H9 (cell line): ENCODE measurements at regions not wholly inside any gene's neighbourhood (a gene's known extent, or its start where the extent isn't known, plus 50 kb on each side); places are given as distances from the start of the nearest gene placed in this dataset.

Experiments
- DNase-seq: peaks from one replicate; pipeline ENCODE4 v3.0.0-alpha.2; 2017
- H2AFZ ChIP-seq: one replicate; pipeline ENCODE4 v1.6.1; 2013; ENCODE audit warnings: mild to moderate bottlenecking, low read length, control low read depth, moderate library complexity
- H2AK5ac ChIP-seq: 2 replicates; pipeline ENCODE4 v1.6.1; 2013; ENCODE audit warnings: low read length, control low read depth, mixed read lengths; ENCODE audit not compliant: insufficient read length
- H2BK120ac ChIP-seq: one replicate; pipeline ENCODE4 v1.6.1; 2013; ENCODE audit warnings: low read depth, mild to moderate bottlenecking, low read length, control low read depth, inconsistent platforms; ENCODE audit not compliant: poor library complexity, severe bottlenecking
- H2BK12ac ChIP-seq: 2 replicates; pipeline ENCODE4 v1.6.1; 2013; ENCODE audit warnings: low read length, control low read depth, mixed read lengths, low read depth; ENCODE audit not compliant: insufficient read length
- H2BK15ac ChIP-seq: 2 replicates; pipeline ENCODE4 v1.6.1; 2013; ENCODE audit warnings: low read depth, low read length, control low read depth
- H2BK20ac ChIP-seq: one replicate; pipeline ENCODE4 v1.6.1; 2013; ENCODE audit warnings: low read depth, mild to moderate bottlenecking, low read length, control low read depth, inconsistent platforms; ENCODE audit not compliant: poor library complexity, severe bottlenecking
- H2BK5ac ChIP-seq: 2 replicates; pipeline ENCODE4 v1.6.1; 2013; ENCODE audit warnings: low read length, control low read depth, mixed read lengths; ENCODE audit not compliant: insufficient read length
- H3K14ac ChIP-seq: 2 replicates; pipeline ENCODE4 v1.6.1; 2013; ENCODE audit warnings: low read length, control low read depth; ENCODE audit not compliant: insufficient read depth
- H3K18ac ChIP-seq: 2 replicates; pipeline ENCODE4 v1.6.1; 2013; ENCODE audit warnings: low read depth, mild to moderate bottlenecking, mixed read lengths, low read length, control low read depth; ENCODE audit not compliant: insufficient read length
- H3K23ac ChIP-seq: 2 replicates; pipeline ENCODE4 v1.6.1; 2013; ENCODE audit warnings: low read length, control low read depth, mixed read lengths, low read depth; ENCODE audit not compliant: insufficient read length
- H3K23me2 ChIP-seq: 2 replicates; pipeline ENCODE4 v1.6.1; 2013; ENCODE audit warnings: low read depth, mild to moderate bottlenecking, mixed read lengths, low read length, control low read depth; ENCODE audit not compliant: insufficient read length, poor library complexity, severe bottlenecking
- H3K27ac ChIP-seq: 2 replicates; pipeline ENCODE4 v1.5.1; 2013; ENCODE audit warnings: low read length, control low read depth, mixed read lengths, low read depth; ENCODE audit not compliant: insufficient read length
- H3K27me3 ChIP-seq: 2 replicates; pipeline ENCODE4 v1.6.1; 2013; ENCODE audit warnings: low read length, control low read depth, inconsistent platforms; ENCODE audit not compliant: insufficient read depth
- H3K4ac ChIP-seq: 2 replicates; pipeline ENCODE4 v1.6.1; 2013; ENCODE audit warnings: low read depth, mild to moderate bottlenecking, control low read depth, inconsistent platforms, low read length, moderate library complexity
- H3K4me1 ChIP-seq: 2 replicates; pipeline ENCODE4 v1.6.1; 2013; ENCODE audit warnings: low read length, control low read depth, inconsistent platforms; ENCODE audit not compliant: insufficient read depth
- H3K4me2 ChIP-seq: 2 replicates; pipeline ENCODE4 v1.6.1; 2013; ENCODE audit warnings: low read length, control low read depth, mixed read lengths; ENCODE audit not compliant: insufficient read length, insufficient read depth
- H3K56ac ChIP-seq: 2 replicates; pipeline ENCODE4 v1.6.1; 2013; ENCODE audit warnings: low read depth, mild to moderate bottlenecking, mixed read lengths, low read length, control low read depth; ENCODE audit not compliant: insufficient read length
- H3K79me1 ChIP-seq: 2 replicates; pipeline ENCODE4 v1.6.1; 2013; ENCODE audit warnings: low read depth, mild to moderate bottlenecking, moderate library complexity, low read length, control low read depth, inconsistent platforms; ENCODE audit not compliant: insufficient read depth, poor library complexity, severe bottlenecking
- H3K79me2 ChIP-seq: 2 replicates; pipeline ENCODE4 v1.6.1; 2013; ENCODE audit warnings: low read length, control low read depth, inconsistent platforms; ENCODE audit not compliant: insufficient read depth
- H3K9ac ChIP-seq: 2 replicates; pipeline ENCODE4 v1.6.1; 2013; ENCODE audit warnings: low read length, control low read depth, mixed read lengths; ENCODE audit not compliant: insufficient read length; ENCODE audit errors: extremely low read depth
- H3K9me3 ChIP-seq: one replicate; pipeline ENCODE4 v1.6.1; 2013; ENCODE audit warnings: low read depth, low read length, inconsistent platforms; ENCODE audit not compliant: control insufficient read depth
- H3T11ph ChIP-seq: one replicate; pipeline ENCODE4 v1.6.1; 2013; ENCODE audit warnings: mild to moderate bottlenecking, low read length, control low read depth, inconsistent platforms
- H4K20me1 ChIP-seq: one replicate; pipeline ENCODE4 v1.6.1; 2013; ENCODE audit not compliant: control insufficient read depth, insufficient read length, insufficient read depth
- H4K5ac ChIP-seq: 2 replicates; pipeline ENCODE4 v1.6.1; 2013; ENCODE audit warnings: low read depth, mild to moderate bottlenecking, mixed read lengths, low read length, control low read depth; ENCODE audit not compliant: insufficient read length
- H4K8ac ChIP-seq: replicated peaks from 2 replicates; pipeline ENCODE4 v1.6.1; 2013; ENCODE audit warnings: low read length, control low read depth, mixed read lengths, low read depth; ENCODE audit not compliant: insufficient read length
- H4K91ac ChIP-seq: 2 replicates; pipeline ENCODE4 v1.6.1; 2013; ENCODE audit warnings: low read depth, mild to moderate bottlenecking, moderate library complexity, mixed read lengths, low read length, control low read depth; ENCODE audit not compliant: insufficient read length
- H3K27ac Mint-ChIP-seq, 3 experiments: 2 replicates in 2 of 3; 3 replicates in 1 of 3; pipeline ENCODE4 v1.8.0; 2020 to 2021; ENCODE audit warnings: mixed read lengths in 3 of 3, mild to moderate bottlenecking in 1 of 3, moderate library complexity in 1 of 3
- H3K27me3 Mint-ChIP-seq: 2 replicates; pipeline ENCODE4 v1.8.0; 2021; ENCODE audit warnings: low read depth, mild to moderate bottlenecking, moderate library complexity, mixed read lengths
- H3K36me3 Mint-ChIP-seq, 3 experiments: 2 replicates in 2 of 3; 3 replicates in 1 of 3; pipeline ENCODE4 v1.8.0; 2020 to 2021; ENCODE audit warnings: low read depth in 3 of 3, mixed read lengths in 3 of 3; ENCODE audit not compliant: insufficient read depth in 1 of 3
- H3K4me1 Mint-ChIP-seq, 2 experiments: 2 replicates each; pipeline ENCODE4 v1.8.0; 2020; ENCODE audit warnings: mixed read lengths in 2 of 2
- H3K4me3 Mint-ChIP-seq, 2 experiments: 2 replicates in 1 of 2; 3 replicates in 1 of 2; pipeline ENCODE4 v1.8.0; 2020 to 2021; ENCODE audit warnings: mild to moderate bottlenecking in 2 of 2, mixed read lengths in 2 of 2, moderate library complexity in 1 of 2
- H3K9me3 Mint-ChIP-seq, 2 experiments: 2 replicates in 1 of 2; 3 replicates in 1 of 2; pipeline ENCODE4 v1.8.0; 2020; ENCODE audit warnings: mild to moderate bottlenecking in 2 of 2, mixed read lengths in 2 of 2, moderate library complexity in 1 of 2
- CTCF ChIP-seq: fragments of 200-600 bp; sonication (generic); conservative IDR thresholded peaks from 3 replicates; pipeline ENCODE4 v1.8.0; 2021; ENCODE audit warnings: antibody characterized with exemption, mild to moderate bottlenecking
- WGBS: extraction: QIAGEN DNeasy Blood & Tissue Kit; methylation state at CpG from one replicate; pipeline ENCODE4 v1.1.7; 2013; ENCODE audit warnings: missing lambda C conversion rate, low lambda C conversion rate, mixed read lengths; ENCODE audit not compliant: insufficient read length; ENCODE audit errors: extremely low coverage; 5-methylcytosine and 5-hydroxymethylcytosine counted together

GRCh38 chr18:48472610-48473009 lies 63.4 kb upstream of the ZBTB7C start:
- Histone ChIP-seq H2AFZ (no peak overlapping the region), H3K4me1 (no peaks in the 10 kb centered on the region), H2BK20ac (no peak overlapping the region), H4K8ac (no peak overlapping the region), H3K79me2 (no peaks in the 10 kb centered on the region), H3K79me1 (no peaks in the 10 kb centered on the region), H2AK5ac (no peak overlapping the region), H4K20me1 (no peaks in the 10 kb centered on the region), H2BK5ac (no peak overlapping the region), H3K23me2 (no peaks in the 10 kb centered on the region), H3T11ph (no peak overlapping the region), H3K9me3 (no peaks in the 10 kb centered on the region), H3K27me3 (no peaks in the 10 kb centered on the region), H4K5ac (no peak overlapping the region), H3K9ac (no peak overlapping the region), H3K18ac (no peak overlapping the region), H3K23ac (no peak overlapping the region), H2BK15ac (no peak overlapping the region), H3K4me2 (no peak overlapping the region), H3K14ac (no peak overlapping the region), H3K4ac (no peak overlapping the region), H2BK12ac (no peak overlapping the region), H2BK120ac (no peak overlapping the region), H3K27ac (no peak overlapping the region), H4K91ac (no peak overlapping the region), H3K56ac (no peak overlapping the region)
- Mint-ChIP-seq H3K4me1 (no peaks in the 10 kb centered on the region), H3K4me3 (no peak overlapping the region), H3K27ac (no peak overlapping the region), H3K36me3 (no peaks in the 10 kb centered on the region), H3K27me3 (peaks cover 13% of the 10 kb centered on the region), H3K9me3 (peaks cover 0 to under 1% of the 10 kb centered on the region in 2 experiments; a peak in 2 of 5 replicates)
- WGBS: no CpG with 5 or more reads among the region's 3 CpGs
- TF ChIP-seq CTCF: no peak
- DNase-seq: no peak
